SJCRH30 (cell line): ENCODE measurements at regions not wholly inside any gene's neighbourhood (a gene's known extent, or its start where the extent isn't known, plus 50 kb on each side); places are given as distances from the start of the nearest gene placed in this dataset.

Source experiments
- DNase-seq, 2 experiments: peaks; one replicate each; pipeline ENCODE4 v3.0.0-alpha.2; 2015 to 2020
- H3K27ac ChIP-seq: fragments of 250-450 bp; sonication (Bioruptor Pico); 2 replicates; pipeline ENCODE4 v1.5.1; 2020; ENCODE audit warnings: mild to moderate bottlenecking, moderate library complexity
- H3K27me3 ChIP-seq: fragments of 250-450 bp; sonication (Bioruptor Pico); 2 replicates; pipeline ENCODE4 v1.5.1; 2020; ENCODE audit warnings: mild to moderate bottlenecking, moderate library complexity
- H3K36me3 ChIP-seq: fragments of 250-450 bp; sonication (Bioruptor Pico); 2 replicates; pipeline ENCODE4 v1.5.1; 2020; ENCODE audit warnings: mild to moderate bottlenecking, moderate library complexity
- H3K4me1 ChIP-seq: fragments of 250-450 bp; sonication (Bioruptor Pico); 2 replicates; pipeline ENCODE4 v1.5.1; 2020; ENCODE audit warnings: mild to moderate bottlenecking, moderate library complexity
- H3K4me3 ChIP-seq: fragments of 250-450 bp; sonication (Bioruptor Pico); 2 replicates; pipeline ENCODE4 v1.5.1; 2020; ENCODE audit warnings: mild to moderate bottlenecking, moderate library complexity
- H3K9me3 ChIP-seq: fragments of 250-450 bp; sonication (Bioruptor Pico); replicated peaks from 2 replicates; pipeline ENCODE4 v1.5.1; 2020; ENCODE audit warnings: mild to moderate bottlenecking, moderate library complexity

GRCh38 chr18:11274144-11274794 is 124.9 kb upstream of the PIEZO2 start:
- Histone ChIP-seq H3K4me3 (no peak overlapping the region), H3K27ac (no peak overlapping the region), H3K36me3 (no peaks in the 10 kb centered on the region), H3K4me1 (no peaks in the 10 kb centered on the region), H3K9me3 (no peaks in the 10 kb centered on the region), H3K27me3 (no peaks in the 10 kb centered on the region)
- DNase-seq, result no peak

- Histone ChIP-seq H3K27me3 (no peaks in the 10 kb centered on the region), H3K4me3 (no peak overlapping the region), H3K36me3 (no peaks in the 10 kb centered on the region), H3K27ac (no peak overlapping the region), H3K4me1 (no peaks in the 10 kb centered on the region), H3K9me3 (no peaks in the 10 kb centered on the region)
- DNase-seq, result no peak
Measured at GRCh38 chr18:11272516-11272915, 123.1 kb upstream of the PIEZO2 start.

GRCh38 chr18:11271954-11272353 is 122.6 kb upstream of the PIEZO2 start:
- Histone ChIP-seq H3K36me3 (no peaks in the 10 kb centered on the region), H3K27ac (no peak overlapping the region), H3K27me3 (no peaks in the 10 kb centered on the region), H3K4me1 (no peaks in the 10 kb centered on the region), H3K9me3 (no peaks in the 10 kb centered on the region), H3K4me3 (no peak overlapping the region)
- DNase-seq, result no peak

- DNase-seq, result no peak
- Histone ChIP-seq H3K4me3 (no peak overlapping the region), H3K4me1 (no peaks in the 10 kb centered on the region), H3K27ac (no peak overlapping the region), H3K36me3 (no peaks in the 10 kb centered on the region), H3K9me3 (no peaks in the 10 kb centered on the region), H3K27me3 (no peaks in the 10 kb centered on the region)
Measured at GRCh38 chr18:11269257-11269656, 119.9 kb upstream of the PIEZO2 start.

- H3K4me1 ChIP-seq, result no peaks in the 10 kb centered on the region
- H3K9me3 ChIP-seq, result no peaks in the 10 kb centered on the region
- DNase-seq, result no peak
- H3K27ac ChIP-seq, result no peak overlapping the region
- H3K36me3 ChIP-seq, result no peaks in the 10 kb centered on the region
- H3K4me3 ChIP-seq, result no peak overlapping the region
- H3K27me3 ChIP-seq, result no peaks in the 10 kb centered on the region
Measured at GRCh38 chr18:11268741-11269233, 119.4 kb upstream of the PIEZO2 start.

- H3K27ac ChIP-seq, result no peak overlapping the region
- H3K9me3 ChIP-seq, result no peaks in the 10 kb centered on the region
- no peaks in the 10 kb centered on the region for H3K4me1 ChIP-seq
- no peak for DNase-seq
- H3K27me3 ChIP-seq, result no peaks in the 10 kb centered on the region
- H3K36me3 ChIP-seq, result no peaks in the 10 kb centered on the region
- no peak overlapping the region for H3K4me3 ChIP-seq
Measured at GRCh38 chr18:11268153-11268552, 118.8 kb upstream of the PIEZO2 start.

GRCh38 chr18:11266781-11267480 is 117.6 kb upstream of the PIEZO2 start:
- Histone ChIP-seq H3K4me3 (no peak overlapping the region), H3K36me3 (no peaks in the 10 kb centered on the region), H3K9me3 (no peaks in the 10 kb centered on the region), H3K4me1 (no peaks in the 10 kb centered on the region), H3K27ac (no peak overlapping the region), H3K27me3 (no peaks in the 10 kb centered on the region)
- DNase-seq, result no peak

GRCh38 chr18:11261486-11261885 is 112.1 kb upstream of the PIEZO2 start:
- Histone ChIP-seq H3K9me3 (no peaks in the 10 kb centered on the region), H3K4me3 (no peak overlapping the region), H3K36me3 (no peaks in the 10 kb centered on the region), H3K27ac (no peak overlapping the region), H3K27me3 (no peaks in the 10 kb centered on the region), H3K4me1 (peaks cover 9% of the 10 kb centered on the region; the same call in 1 of the 2 replicates)
- no peak for DNase-seq

GRCh38 chr18:11260961-11261461 is 111.6 kb upstream of the PIEZO2 start:
- H3K4me3 ChIP-seq, result no peak overlapping the region
- DNase-seq, result peak; percentile 42 to 74
- H3K36me3 ChIP-seq, result no peaks in the 10 kb centered on the region
- no peaks in the 10 kb centered on the region for H3K27me3 ChIP-seq
- H3K27ac ChIP-seq, result peak overlapping the region; percentile 24; the same call in 1 of the 2 replicates
- H3K9me3 ChIP-seq, result no peaks in the 10 kb centered on the region
- peaks cover 9% of the 10 kb centered on the region; the same call in 1 of the 2 replicates for H3K4me1 ChIP-seq

GRCh38 chr18:11259469-11260150 is 110.2 kb upstream of the PIEZO2 start:
- no peak for DNase-seq
- H3K4me1 ChIP-seq, result peaks cover 9% of the 10 kb centered on the region; the same call in 1 of the 2 replicates
- no peak overlapping the region for H3K27ac ChIP-seq
- H3K4me3 ChIP-seq, result no peak overlapping the region
- no peaks in the 10 kb centered on the region for H3K9me3 ChIP-seq
- no peaks in the 10 kb centered on the region for H3K36me3 ChIP-seq
- no peaks in the 10 kb centered on the region for H3K27me3 ChIP-seq

GRCh38 chr18:11258039-11258610 is 108.8 kb upstream of the PIEZO2 start:
- H3K9me3 ChIP-seq, result no peaks in the 10 kb centered on the region
- peaks cover 9% of the 10 kb centered on the region; the same call in 1 of the 2 replicates for H3K4me1 ChIP-seq
- no peaks in the 10 kb centered on the region for H3K27me3 ChIP-seq
- no peak overlapping the region for H3K4me3 ChIP-seq
- DNase-seq, result no peak
- no peak overlapping the region for H3K27ac ChIP-seq
- no peaks in the 10 kb centered on the region for H3K36me3 ChIP-seq

GRCh38 chr18:11256251-11256650 is 106.9 kb upstream of the PIEZO2 start:
- Histone ChIP-seq H3K4me3 (no peak overlapping the region), H3K27ac (no peak overlapping the region), H3K27me3 (no peaks in the 10 kb centered on the region), H3K4me1 (peaks cover 7% of the 10 kb centered on the region; the same call in 1 of the 2 replicates), H3K9me3 (no peaks in the 10 kb centered on the region), H3K36me3 (no peaks in the 10 kb centered on the region)
- DNase-seq, result no peak

- Histone ChIP-seq H3K4me1 (no peaks in the 10 kb centered on the region), H3K27me3 (no peaks in the 10 kb centered on the region), H3K36me3 (no peaks in the 10 kb centered on the region), H3K9me3 (no peaks in the 10 kb centered on the region), H3K4me3 (no peak overlapping the region), H3K27ac (no peak overlapping the region)
- no peak for DNase-seq
Measured at GRCh38 chr18:11251891-11252270, 102.5 kb upstream of the PIEZO2 start.

- no peaks in the 10 kb centered on the region for H3K9me3 ChIP-seq
- no peak for DNase-seq
- no peaks in the 10 kb centered on the region for H3K36me3 ChIP-seq
- H3K4me3 ChIP-seq, result no peak overlapping the region
- no peaks in the 10 kb centered on the region for H3K4me1 ChIP-seq
- H3K27me3 ChIP-seq, result no peaks in the 10 kb centered on the region
- H3K27ac ChIP-seq, result no peak overlapping the region
Measured at GRCh38 chr18:11251229-11251890, 102.0 kb upstream of the PIEZO2 start.
